GM13976 (cell line): ENCODE measurements at regions not wholly inside any gene's neighbourhood (a gene's known extent, or its start where the extent isn't known, plus 50 kb on each side); places are given as distances from the start of the nearest gene placed in this dataset.

Source experiments
- DNase-seq: peaks from one replicate; pipeline ENCODE4 v3.0.0; 2012; ENCODE audit warnings: low spot score
- in situ Hi-C: fragments of 300-500 bp; cut with MboI; formaldehyde crosslinking; loops from one replicate; pipeline ENCODE4 v1.12.0; 2022; ENCODE audit warnings: low sequenced_read_pairs, mixed read lengths, inconsistent platforms; ENCODE audit not compliant: unreplicated experiment
- TF ChIP-seq, protein P1 (sequence below): IDR thresholded peaks from 2 replicates; pipeline ENCODE4 v1.5.1; 2012; ENCODE audit warnings: borderline replicate concordance, mild to moderate bottlenecking; ENCODE audit not compliant: insufficient read depth; ENCODE audit errors: extremely low read depth, missing control alignments, control extremely low read depth

DNA sequence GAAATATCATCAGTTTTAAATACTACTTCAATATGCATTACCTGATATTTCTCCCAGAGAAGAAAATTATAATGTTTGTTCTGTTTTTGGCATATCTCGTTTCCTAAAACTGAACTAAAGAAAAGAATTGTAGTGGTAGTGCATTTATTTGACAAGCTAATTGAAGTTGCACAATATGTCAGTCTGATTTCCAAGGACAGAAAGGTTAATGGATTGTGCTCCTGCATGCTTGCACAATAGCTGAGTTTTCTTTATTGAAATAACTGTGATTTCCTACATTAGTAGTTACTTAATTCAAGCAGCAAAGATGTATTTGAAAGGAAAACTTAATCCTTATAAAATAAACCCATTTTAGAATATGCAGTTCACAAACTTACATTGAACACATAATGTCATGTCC lies 2047.7 kb downstream of the NCAM2 start:
- in situ Hi-C loops: no loop called here
- TF ChIP-seq, protein P1, sequence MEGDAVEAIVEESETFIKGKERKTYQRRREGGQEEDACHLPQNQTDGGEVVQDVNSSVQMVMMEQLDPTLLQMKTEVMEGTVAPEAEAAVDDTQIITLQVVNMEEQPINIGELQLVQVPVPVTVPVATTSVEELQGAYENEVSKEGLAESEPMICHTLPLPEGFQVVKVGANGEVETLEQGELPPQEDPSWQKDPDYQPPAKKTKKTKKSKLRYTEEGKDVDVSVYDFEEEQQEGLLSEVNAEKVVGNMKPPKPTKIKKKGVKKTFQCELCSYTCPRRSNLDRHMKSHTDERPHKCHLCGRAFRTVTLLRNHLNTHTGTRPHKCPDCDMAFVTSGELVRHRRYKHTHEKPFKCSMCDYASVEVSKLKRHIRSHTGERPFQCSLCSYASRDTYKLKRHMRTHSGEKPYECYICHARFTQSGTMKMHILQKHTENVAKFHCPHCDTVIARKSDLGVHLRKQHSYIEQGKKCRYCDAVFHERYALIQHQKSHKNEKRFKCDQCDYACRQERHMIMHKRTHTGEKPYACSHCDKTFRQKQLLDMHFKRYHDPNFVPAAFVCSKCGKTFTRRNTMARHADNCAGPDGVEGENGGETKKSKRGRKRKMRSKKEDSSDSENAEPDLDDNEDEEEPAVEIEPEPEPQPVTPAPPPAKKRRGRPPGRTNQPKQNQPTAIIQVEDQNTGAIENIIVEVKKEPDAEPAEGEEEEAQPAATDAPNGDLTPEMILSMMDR: no peak
- no peak for DNase-seq

- in situ Hi-C loops: no loop called here
- TF ChIP-seq, protein P1: no peak
- no peak for DNase-seq
These were observed 2069.5 kb downstream of the NCAM2 start for GRCh38 chr21:23067672-23068071.

GRCh38 chr21:23083242-23083641 lies 2085.0 kb downstream of the NCAM2 start:
- in situ Hi-C loops: no loop called here
- no peak for DNase-seq
- TF ChIP-seq, protein P1: no peak

DNA sequence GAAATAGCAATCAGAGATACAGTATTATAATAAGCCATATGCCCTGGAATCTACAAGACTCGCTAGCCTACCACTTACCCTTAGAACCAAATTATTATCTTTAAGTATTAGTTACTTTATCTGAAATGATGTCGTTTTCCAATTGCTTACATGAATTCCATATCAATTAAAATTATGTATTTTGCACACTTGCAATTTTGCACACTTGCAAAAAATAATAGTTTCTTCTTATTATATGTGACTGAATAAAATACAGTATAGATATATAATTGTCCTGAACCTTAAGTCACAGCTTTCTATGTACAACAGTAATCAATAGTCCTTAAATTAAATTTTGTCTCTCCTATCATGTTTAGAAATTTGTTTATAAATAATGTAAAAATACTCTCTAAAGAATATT lies 2095.1 kb downstream of the NCAM2 start:
- in situ Hi-C loops: no loop called here
- DNase-seq: no peak
- TF ChIP-seq, protein P1: no peak

GRCh38 chr21:23099185-23099584 lies 2101.0 kb downstream of the NCAM2 start:
- TF ChIP-seq, protein P1: no peak
- no peak for DNase-seq
- in situ Hi-C loops: no loop called here

DNA sequence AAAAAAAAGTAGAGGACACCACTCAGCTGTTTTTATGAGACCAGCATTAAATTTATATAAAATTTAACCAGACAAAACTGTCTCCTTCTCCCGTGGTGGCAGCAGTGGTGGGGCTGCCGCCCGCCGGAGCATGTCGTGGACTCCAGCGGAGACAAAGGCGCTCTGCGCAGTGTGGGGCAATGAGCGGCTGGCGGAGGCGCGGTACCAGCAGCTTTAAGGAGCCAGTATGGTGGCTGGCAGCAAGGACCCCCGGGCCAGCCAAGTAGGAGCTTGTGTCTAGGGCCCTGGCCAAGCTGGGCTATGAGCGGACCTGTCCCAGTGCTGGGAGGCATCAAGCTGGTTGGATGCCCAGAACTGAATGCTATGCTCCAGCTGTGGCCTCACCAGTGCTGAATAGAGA lies 2102.9 kb downstream of the NCAM2 start:
- TF ChIP-seq, protein P1: no peak
- in situ Hi-C loops: no loop called here
- DNase-seq: no peak

DNA sequence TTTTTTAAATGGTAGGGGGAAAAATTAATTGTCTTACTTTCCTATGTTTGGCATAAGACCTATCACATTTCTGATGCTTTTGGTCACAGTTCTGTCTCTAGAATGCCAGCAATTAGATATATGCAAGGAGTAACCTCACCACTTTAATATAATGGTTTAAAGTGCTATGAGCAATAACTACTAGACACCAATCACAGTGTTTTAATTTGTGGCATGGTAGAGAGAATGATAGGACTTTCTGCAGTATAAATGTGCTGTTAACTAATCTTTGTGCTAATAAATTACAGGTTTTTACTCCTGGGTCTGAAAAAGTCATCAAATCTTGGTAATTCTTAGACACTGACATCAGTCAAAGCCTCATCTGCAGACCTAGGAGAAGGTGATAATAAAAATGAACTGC lies 2110.3 kb downstream of the NCAM2 start:
- DNase-seq: no peak
- TF ChIP-seq, protein P1: no peak
- in situ Hi-C loops: no loop called here
